ENCODE measurements at regions not wholly inside any gene's neighbourhood (a gene's known extent, or its start where the extent isn't known, plus 50 kb on each side); places are given as distances from the start of the nearest gene placed in this dataset.

DNA sequence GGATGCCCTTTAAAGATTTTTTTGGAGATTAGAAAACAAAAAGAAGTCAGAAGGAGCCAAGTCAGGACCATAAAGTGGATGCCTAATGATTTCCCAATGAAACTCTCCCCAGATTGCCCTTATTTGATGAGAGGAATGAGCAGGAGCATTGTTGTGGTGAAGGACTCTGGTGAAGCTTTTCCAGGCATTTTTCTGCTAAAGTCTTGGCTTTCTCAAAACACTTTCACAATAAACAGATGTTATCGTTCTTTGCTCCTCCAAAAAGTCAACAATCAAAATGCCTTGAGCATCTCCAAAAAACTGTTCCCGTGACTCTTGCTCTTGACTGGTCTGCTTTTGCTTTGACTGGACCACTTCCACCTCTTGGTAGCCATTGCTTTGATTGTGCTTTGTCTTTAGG is 121.8 kb downstream of the CAAP1 start (continued):
- TF ChIP-seq, protein P1, sequence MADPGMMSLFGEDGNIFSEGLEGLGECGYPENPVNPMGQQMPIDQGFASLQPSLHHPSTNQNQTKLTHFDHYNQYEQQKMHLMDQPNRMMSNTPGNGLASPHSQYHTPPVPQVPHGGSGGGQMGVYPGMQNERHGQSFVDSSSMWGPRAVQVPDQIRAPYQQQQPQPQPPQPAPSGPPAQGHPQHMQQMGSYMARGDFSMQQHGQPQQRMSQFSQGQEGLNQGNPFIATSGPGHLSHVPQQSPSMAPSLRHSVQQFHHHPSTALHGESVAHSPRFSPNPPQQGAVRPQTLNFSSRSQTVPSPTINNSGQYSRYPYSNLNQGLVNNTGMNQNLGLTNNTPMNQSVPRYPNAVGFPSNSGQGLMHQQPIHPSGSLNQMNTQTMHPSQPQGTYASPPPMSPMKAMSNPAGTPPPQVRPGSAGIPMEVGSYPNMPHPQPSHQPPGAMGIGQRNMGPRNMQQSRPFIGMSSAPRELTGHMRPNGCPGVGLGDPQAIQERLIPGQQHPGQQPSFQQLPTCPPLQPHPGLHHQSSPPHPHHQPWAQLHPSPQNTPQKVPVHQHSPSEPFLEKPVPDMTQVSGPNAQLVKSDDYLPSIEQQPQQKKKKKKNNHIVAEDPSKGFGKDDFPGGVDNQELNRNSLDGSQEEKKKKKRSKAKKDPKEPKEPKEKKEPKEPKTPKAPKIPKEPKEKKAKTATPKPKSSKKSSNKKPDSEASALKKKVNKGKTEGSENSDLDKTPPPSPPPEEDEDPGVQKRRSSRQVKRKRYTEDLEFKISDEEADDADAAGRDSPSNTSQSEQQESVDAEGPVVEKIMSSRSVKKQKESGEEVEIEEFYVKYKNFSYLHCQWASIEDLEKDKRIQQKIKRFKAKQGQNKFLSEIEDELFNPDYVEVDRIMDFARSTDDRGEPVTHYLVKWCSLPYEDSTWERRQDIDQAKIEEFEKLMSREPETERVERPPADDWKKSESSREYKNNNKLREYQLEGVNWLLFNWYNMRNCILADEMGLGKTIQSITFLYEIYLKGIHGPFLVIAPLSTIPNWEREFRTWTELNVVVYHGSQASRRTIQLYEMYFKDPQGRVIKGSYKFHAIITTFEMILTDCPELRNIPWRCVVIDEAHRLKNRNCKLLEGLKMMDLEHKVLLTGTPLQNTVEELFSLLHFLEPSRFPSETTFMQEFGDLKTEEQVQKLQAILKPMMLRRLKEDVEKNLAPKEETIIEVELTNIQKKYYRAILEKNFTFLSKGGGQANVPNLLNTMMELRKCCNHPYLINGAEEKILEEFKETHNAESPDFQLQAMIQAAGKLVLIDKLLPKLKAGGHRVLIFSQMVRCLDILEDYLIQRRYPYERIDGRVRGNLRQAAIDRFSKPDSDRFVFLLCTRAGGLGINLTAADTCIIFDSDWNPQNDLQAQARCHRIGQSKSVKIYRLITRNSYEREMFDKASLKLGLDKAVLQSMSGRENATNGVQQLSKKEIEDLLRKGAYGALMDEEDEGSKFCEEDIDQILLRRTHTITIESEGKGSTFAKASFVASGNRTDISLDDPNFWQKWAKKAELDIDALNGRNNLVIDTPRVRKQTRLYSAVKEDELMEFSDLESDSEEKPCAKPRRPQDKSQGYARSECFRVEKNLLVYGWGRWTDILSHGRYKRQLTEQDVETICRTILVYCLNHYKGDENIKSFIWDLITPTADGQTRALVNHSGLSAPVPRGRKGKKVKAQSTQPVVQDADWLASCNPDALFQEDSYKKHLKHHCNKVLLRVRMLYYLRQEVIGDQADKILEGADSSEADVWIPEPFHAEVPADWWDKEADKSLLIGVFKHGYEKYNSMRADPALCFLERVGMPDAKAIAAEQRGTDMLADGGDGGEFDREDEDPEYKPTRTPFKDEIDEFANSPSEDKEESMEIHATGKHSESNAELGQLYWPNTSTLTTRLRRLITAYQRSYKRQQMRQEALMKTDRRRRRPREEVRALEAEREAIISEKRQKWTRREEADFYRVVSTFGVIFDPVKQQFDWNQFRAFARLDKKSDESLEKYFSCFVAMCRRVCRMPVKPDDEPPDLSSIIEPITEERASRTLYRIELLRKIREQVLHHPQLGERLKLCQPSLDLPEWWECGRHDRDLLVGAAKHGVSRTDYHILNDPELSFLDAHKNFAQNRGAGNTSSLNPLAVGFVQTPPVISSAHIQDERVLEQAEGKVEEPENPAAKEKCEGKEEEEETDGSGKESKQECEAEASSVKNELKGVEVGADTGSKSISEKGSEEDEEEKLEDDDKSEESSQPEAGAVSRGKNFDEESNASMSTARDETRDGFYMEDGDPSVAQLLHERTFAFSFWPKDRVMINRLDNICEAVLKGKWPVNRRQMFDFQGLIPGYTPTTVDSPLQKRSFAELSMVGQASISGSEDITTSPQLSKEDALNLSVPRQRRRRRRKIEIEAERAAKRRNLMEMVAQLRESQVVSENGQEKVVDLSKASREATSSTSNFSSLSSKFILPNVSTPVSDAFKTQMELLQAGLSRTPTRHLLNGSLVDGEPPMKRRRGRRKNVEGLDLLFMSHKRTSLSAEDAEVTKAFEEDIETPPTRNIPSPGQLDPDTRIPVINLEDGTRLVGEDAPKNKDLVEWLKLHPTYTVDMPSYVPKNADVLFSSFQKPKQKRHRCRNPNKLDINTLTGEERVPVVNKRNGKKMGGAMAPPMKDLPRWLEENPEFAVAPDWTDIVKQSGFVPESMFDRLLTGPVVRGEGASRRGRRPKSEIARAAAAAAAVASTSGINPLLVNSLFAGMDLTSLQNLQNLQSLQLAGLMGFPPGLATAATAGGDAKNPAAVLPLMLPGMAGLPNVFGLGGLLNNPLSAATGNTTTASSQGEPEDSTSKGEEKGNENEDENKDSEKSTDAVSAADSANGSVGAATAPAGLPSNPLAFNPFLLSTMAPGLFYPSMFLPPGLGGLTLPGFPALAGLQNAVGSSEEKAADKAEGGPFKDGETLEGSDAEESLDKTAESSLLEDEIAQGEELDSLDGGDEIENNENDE (IDR thresholded peaks at IDR 0.05; ENCODE audit: insufficient replicate concordance, low read length), result no peak
- TF ChIP-seq, protein P2, sequence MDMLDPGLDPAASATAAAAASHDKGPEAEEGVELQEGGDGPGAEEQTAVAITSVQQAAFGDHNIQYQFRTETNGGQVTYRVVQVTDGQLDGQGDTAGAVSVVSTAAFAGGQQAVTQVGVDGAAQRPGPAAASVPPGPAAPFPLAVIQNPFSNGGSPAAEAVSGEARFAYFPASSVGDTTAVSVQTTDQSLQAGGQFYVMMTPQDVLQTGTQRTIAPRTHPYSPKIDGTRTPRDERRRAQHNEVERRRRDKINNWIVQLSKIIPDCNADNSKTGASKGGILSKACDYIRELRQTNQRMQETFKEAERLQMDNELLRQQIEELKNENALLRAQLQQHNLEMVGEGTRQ (IDR thresholded peaks at IDR 0.05; ENCODE audit: low read length), result no peak
- TF ChIP-seq CHD2 (IDR thresholded peaks at IDR 0.05; ENCODE audit: low read length) (no peak), KDM5A (IDR thresholded peaks at IDR 0.05; ENCODE audit: low read length) (no peak), GABPA (IDR thresholded peaks at IDR 0.05; ENCODE audit: borderline replicate concordance, insufficient read depth, low read length) (no peak)
